ENCODE measurements at regions not wholly inside any gene's neighbourhood (a gene's known extent, or its start where the extent isn't known, plus 50 kb on each side); places are given as distances from the start of the nearest gene placed in this dataset.

DNA sequence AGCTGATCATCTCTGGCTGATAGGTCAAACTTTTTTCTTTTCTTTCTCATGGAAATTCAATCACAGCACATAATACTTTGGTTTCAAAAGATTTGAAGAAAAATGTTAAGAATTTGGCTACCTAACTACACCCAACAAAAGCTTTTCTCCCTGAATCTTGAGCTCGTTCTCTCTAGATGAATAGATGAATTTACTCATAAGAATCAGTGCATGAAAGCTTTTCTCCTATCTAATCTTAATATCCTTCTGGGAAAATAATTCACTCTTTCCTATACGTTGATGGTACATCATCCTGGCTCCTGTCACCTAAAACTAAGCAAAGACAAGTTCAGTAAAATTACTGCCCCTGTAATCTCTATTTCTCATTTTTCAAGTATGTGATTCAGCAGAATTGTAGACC is 1479.1 kb downstream of the DPP10 start:
- intact Hi-C loops (cut with DNase I; ENCODE audit: low total_unique reads) = no loop called here
- TF ChIP-seq, protein P1, sequence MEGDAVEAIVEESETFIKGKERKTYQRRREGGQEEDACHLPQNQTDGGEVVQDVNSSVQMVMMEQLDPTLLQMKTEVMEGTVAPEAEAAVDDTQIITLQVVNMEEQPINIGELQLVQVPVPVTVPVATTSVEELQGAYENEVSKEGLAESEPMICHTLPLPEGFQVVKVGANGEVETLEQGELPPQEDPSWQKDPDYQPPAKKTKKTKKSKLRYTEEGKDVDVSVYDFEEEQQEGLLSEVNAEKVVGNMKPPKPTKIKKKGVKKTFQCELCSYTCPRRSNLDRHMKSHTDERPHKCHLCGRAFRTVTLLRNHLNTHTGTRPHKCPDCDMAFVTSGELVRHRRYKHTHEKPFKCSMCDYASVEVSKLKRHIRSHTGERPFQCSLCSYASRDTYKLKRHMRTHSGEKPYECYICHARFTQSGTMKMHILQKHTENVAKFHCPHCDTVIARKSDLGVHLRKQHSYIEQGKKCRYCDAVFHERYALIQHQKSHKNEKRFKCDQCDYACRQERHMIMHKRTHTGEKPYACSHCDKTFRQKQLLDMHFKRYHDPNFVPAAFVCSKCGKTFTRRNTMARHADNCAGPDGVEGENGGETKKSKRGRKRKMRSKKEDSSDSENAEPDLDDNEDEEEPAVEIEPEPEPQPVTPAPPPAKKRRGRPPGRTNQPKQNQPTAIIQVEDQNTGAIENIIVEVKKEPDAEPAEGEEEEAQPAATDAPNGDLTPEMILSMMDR (IDR thresholded peaks at IDR 0.05) = no peak
- TF ChIP-seq POLR2A (IDR thresholded peaks at IDR 0.05) = no peak
- TF ChIP-seq POLR2AphosphoS5 (IDR thresholded peaks at IDR 0.05) = no peak
- no peak for TF ChIP-seq EP300 (IDR thresholded peaks at IDR 0.05; ENCODE audit: low read depth)
- Histone ChIP-seq H3K27me3 (no peaks in the 10 kb centered on the region), H3K27ac (no peak overlapping the region), H3K4me1 (no peaks in the 10 kb centered on the region), H3K36me3 (no peaks in the 10 kb centered on the region), H3K9me3 (no peaks in the 10 kb centered on the region), H3K4me3 (no peak overlapping the region)
- DNase-seq = no peak
- in situ Hi-C loops (cut with MboI; ENCODE audit: low pct_ligation_motif_present in 1 of 4, low pct_unique_long_range_greater_than_20kb in 1 of 4, low sequenced_read_pairs in 3 of 4) = no loop called here
- WGBS, 2 donors (ENCODE audit: low coverage in 1 of 2) = 62 to 72% methylated on average over 2 of the region's 2 CpGs

DNA sequence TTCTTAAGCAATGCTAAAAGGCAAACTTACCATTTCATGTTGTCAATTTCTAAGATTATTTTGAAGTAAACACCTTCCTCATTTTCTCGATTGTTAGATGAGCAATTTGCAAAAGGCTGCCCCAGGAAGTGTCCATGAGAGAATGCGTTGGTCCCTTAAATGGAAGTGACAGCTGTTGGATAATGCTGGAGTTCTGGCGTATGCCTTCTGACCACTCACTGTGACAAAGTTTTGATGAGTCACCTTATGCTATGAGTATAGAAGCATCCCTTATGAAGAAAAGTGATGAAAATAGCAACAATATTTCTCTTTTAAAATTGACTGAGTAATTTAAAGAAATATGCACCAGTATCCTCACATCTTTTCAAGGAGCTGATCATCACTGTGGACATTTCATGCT is 1497.5 kb downstream of the DPP10 start:
- intact Hi-C loops (cut with DNase I; ENCODE audit: low total_unique reads) = no loop called here
- Histone ChIP-seq H3K4me1 (no peaks in the 10 kb centered on the region), H3K36me3 (no peaks in the 10 kb centered on the region), H3K9me3 (no peaks in the 10 kb centered on the region), H3K27me3 (no peaks in the 10 kb centered on the region), H3K4me3 (no peak overlapping the region), H3K27ac (no peak overlapping the region)
- DNase-seq = no peak
- WGBS, 2 donors (ENCODE audit: low coverage in 1 of 2) = 60 to 76% methylated on average over 2 to 3 of the region's 3 CpGs
- no peak for TF ChIP-seq EP300 (IDR thresholded peaks at IDR 0.05; ENCODE audit: low read depth)
- no peak for TF ChIP-seq POLR2A (IDR thresholded peaks at IDR 0.05)
- TF ChIP-seq POLR2AphosphoS5 (IDR thresholded peaks at IDR 0.05) = no peak
- TF ChIP-seq, protein P1 (IDR thresholded peaks at IDR 0.05) = no peak
- in situ Hi-C loops (cut with MboI; ENCODE audit: low pct_ligation_motif_present in 1 of 4, low pct_unique_long_range_greater_than_20kb in 1 of 4, low sequenced_read_pairs in 3 of 4) = no loop called here

DNA sequence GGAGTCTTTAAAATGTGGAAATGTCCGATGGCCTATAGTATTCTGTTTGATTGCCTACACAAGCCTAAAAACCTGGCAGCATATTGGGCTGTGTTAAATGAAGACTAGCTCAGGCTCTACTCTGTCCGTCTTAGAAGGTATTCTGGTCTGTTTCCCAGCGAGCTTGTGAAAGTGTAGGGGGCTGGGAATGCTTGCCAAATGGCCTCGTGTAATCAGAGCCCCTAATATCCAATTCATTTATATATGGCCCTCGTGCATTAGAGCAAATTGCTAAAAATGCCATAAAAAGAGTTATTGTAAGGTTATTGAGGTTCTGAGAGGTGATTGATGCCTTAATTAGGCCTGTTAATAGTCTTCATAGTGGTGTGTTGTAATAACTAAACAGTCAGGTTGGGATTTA is 1500.4 kb downstream of the DPP10 start:
- H3K27ac ChIP-seq = no peak overlapping the region
- intact Hi-C loops (cut with DNase I; ENCODE audit: low total_unique reads) (no loop called here), in situ Hi-C loops (cut with MboI; ENCODE audit: low pct_ligation_motif_present in 1 of 4, low pct_unique_long_range_greater_than_20kb in 1 of 4, low sequenced_read_pairs in 3 of 4) (no loop called here)
- H3K36me3 ChIP-seq = no peaks in the 10 kb centered on the region
- no peak for DNase-seq
- no peak overlapping the region for H3K4me3 ChIP-seq
- 15 to 59% methylated on average over 2 to 5 of the region's 5 CpGs for WGBS, 2 donors (ENCODE audit: low coverage in 1 of 2)
- no peaks in the 10 kb centered on the region for H3K9me3 ChIP-seq
- TF ChIP-seq, protein P1 (IDR thresholded peaks at IDR 0.05) = no peak
- TF ChIP-seq POLR2AphosphoS5 (IDR thresholded peaks at IDR 0.05) (no peak), POLR2A (IDR thresholded peaks at IDR 0.05) (no peak)
- no peaks in the 10 kb centered on the region for H3K4me1 ChIP-seq
- no peaks in the 10 kb centered on the region for H3K27me3 ChIP-seq

DNA sequence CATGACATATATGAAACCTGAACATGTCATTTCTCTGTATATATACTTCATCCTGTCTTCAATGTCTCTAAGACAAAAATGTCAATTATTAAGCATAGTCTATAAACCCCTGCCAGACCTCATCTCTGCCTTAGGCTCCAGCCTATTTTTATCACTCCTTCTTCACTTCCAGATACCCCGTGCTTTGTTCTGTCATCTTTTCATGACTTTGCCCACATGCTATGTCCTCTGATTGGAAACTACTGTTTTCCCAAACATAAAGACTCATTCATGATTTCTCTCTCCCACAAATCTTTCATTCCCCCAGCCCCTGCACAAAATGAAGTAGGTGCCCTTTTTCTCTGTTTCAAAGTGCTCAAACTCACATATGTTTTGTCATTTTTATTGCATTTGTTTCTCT is 1503.9 kb downstream of the DPP10 start:
- no peak overlapping the region for H3K4me3 ChIP-seq
- intact Hi-C loops (cut with DNase I; ENCODE audit: low total_unique reads) (no loop called here), in situ Hi-C loops (cut with MboI; ENCODE audit: low pct_ligation_motif_present in 1 of 4, low pct_unique_long_range_greater_than_20kb in 1 of 4, low sequenced_read_pairs in 3 of 4) (no loop called here)
- no peaks in the 10 kb centered on the region for H3K36me3 ChIP-seq
- H3K27me3 ChIP-seq = no peaks in the 10 kb centered on the region
- DNase-seq = no peak
- H3K9me3 ChIP-seq = no peaks in the 10 kb centered on the region
- TF ChIP-seq EP300 (IDR thresholded peaks at IDR 0.05; ENCODE audit: low read depth) = no peak
- no peak for TF ChIP-seq POLR2AphosphoS5 (IDR thresholded peaks at IDR 0.05)
- TF ChIP-seq, protein P1 (IDR thresholded peaks at IDR 0.05) = no peak
- no peak for TF ChIP-seq POLR2A (IDR thresholded peaks at IDR 0.05)
- WGBS, 2 donors (ENCODE audit: low coverage in 1 of 2) = 40 to 60% methylated on average over 1 of the region's 1 CpG
- no peaks in the 10 kb centered on the region for H3K4me1 ChIP-seq
- H3K27ac ChIP-seq = no peak overlapping the region

Data from transverse colon (tissue), 4 donors.